HG02870 (cell line): ENCODE measurements at regions not wholly inside any gene's neighbourhood (a gene's known extent, or its start where the extent isn't known, plus 50 kb on each side); places are given as distances from the start of the nearest gene placed in this dataset.

ENCODE experiments used
- ATAC-seq: cut with Tn5 transposase; IDR thresholded peaks from one replicate; pipeline ENCODE4 v1.9.1; 2021; ENCODE audit warnings: mild to moderate bottlenecking, moderate library complexity; ENCODE audit not compliant: unreplicated experiment

DNA sequence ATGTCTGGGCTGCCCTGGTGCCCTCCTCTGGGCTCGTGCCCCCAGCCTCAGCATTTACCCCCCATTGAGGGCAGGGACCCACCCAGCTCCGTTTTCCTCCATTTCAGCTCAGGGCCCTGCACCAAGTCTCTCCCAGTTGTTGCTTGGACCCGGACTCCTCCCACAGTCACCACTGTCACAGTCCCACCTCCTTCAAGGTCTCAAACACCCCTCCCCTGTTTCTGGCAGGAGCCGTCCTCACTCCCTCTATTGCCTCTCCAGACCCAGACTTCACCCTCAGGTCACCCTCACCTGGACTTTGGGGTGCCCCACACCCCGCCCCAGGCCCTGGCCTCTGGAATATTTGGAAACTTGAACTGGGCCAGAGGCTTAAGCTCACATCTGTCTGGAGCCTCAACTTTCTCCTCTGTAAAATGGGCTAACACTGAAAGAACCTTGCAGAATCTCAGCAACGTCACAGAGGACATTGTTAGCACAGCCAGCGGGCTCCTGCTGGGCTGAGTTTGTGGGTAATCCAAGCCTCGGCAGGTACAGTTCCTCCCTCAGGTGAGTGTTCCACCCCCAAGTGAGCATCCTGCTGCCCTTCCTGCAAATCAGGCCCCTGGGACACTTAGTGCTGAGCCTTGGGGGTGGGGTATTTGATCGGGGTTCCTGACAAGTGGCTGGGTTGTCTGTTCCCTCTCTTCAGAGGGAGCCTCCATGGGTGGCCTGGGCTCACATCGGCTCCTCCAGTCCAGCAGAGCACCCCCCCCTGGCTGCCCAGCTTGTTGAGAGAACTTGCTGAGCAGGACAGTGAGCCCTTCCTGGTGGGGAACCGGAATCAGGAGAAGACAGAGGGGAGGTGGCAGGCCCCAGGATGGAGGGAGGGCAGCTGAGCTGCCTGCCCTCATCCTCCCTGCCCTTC lies 130.1 kb downstream of the C9orf50 start:
- no peak for ATAC-seq

DNA sequence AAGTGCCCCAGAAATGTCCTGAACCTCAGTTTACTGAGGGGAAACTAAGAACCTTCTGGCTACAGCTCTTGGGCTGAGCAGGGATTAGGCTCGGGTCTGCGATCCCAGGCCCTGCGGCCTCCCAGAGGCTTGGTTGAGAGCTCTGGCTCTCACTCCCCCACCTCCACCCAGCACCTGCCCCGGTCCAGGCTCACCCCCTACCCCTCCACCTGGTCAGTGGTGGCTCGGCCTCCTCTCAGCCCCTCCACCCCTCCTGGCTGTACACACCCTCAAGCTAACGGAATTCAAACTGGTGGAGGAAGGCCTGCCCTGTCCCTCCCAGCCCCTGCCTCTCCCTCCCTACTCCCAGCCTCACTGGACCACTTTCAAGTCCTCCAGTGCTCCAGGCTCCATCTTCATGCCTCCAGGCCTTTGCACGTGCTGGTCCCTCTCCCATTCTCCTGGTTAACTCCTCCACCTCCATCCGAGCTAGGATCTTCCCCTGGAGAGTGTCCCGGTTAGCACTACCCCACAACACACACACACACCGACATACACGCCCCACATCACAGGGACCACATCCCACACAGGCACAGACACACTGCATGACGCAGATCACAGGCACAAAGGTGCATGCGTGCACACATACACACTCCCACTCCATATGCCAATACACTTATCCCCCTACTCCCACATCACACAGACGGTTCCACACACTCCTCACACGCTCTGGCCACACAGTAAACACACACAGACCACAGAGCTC lies 130.9 kb downstream of the C9orf50 start:
- ATAC-seq, result no peak

DNA sequence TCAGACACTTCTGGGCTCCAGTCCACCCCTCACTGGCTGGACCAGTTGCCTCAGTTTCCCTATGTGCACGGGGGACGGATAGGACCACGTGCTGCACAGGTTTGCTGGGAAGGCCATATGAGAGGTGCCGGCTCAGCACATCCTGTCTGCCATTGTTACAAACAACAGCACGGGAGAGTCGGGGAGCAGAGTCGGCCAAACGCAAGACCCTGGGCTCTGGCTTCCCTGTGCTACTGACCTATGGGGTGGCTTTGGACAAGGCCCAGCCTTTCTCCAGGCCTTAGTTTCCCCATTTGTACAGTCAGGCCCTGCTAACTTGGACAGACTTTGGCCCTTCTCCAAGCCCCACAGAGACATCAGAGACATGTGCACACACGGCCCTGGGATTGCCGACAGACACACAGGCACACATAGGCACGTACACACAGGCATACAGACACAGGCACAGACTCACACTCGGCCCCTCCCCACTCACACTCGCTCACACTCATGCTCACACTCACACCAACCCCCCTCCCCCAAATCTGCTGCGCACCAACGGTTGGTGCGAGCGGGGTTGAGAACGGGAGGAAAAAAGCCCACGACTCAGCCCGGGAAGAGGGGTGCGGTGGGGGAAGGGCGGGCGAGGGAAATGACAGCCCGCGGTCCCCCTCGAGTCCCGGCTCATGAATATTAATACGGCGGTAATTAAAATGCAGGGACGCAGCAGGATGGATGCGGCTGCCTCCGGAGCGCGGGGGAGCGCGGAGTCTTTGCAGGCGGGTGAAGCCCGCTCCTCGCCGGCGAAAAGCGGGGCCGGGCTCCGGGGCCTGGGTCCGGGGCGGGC lies 133.0 kb downstream of the C9orf50 start:
- no peak for ATAC-seq

DNA sequence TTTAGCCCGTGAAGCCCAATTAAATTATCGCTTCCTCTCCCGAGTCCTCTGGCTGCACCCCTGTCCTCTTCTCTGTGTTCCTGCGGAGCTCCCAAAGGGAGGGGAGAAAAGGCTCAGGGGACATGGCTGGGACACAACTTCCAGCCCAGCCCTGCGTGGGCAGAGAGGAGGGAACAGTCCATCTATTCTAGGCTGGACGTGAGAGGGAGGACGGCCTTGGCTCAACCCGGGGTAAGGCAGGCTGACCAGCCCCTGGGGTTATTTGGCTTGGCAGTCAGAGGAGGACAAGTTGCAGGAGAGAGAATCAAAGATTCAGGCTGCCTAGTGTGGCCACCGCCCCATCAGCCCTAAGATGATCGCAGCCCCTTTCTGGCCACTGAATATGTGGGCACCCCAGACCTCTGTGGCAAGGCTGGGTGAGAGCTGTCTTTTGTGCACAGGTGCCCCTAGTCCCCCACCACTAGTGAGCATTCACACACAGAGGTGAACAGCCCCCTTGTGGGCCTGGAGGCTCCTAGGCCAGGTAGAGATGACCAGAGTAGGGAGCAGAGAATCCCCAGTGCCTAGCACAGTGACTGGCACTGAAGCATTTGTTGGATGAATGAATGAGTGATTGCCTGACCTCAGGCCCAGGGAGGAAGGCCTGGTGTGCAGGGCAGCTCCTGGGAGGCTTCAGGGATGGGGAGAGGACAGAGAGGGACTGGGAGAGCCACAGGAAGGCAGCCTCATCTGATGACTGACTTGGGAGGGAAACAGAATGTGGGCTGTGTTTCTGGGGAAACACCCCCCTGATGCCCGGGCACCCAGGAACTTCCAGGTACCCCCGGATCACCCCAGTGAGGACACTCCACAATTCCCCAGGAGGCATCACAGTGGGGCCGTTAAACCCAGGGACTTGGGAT lies 133.9 kb downstream of the C9orf50 start:
- ATAC-seq, result no peak

DNA sequence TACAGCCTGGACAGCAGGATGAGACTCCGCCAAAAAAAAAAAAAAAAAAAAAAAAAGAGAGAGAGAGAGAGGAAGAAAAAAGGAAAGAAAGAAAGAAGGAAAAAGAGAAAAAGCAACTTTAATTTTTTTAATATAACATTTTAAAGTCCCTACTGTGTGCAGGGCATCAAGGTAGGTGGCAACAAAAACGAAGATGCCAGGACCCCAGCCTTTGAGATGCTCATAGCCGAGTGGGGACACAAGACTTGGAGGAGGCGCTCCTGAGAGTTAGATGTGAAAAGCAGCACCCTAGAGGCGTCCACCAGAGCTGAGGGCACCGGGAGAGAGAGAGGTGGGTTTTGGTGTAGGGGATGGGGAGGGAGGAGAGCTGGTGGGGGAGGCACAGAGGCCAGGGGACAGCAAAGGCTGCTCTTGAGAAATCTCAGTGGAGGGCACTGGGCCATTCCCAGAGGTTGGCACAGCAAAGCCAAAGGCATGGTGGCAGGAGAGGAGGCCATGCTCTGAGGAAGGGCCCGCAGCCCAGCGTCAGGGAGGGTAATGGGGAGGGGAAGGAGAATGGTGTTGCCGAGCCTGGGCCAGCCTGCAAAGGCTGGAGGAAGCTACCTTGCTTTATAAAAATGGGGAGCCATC lies 135.6 kb downstream of the C9orf50 start:
- no peak for ATAC-seq

DNA sequence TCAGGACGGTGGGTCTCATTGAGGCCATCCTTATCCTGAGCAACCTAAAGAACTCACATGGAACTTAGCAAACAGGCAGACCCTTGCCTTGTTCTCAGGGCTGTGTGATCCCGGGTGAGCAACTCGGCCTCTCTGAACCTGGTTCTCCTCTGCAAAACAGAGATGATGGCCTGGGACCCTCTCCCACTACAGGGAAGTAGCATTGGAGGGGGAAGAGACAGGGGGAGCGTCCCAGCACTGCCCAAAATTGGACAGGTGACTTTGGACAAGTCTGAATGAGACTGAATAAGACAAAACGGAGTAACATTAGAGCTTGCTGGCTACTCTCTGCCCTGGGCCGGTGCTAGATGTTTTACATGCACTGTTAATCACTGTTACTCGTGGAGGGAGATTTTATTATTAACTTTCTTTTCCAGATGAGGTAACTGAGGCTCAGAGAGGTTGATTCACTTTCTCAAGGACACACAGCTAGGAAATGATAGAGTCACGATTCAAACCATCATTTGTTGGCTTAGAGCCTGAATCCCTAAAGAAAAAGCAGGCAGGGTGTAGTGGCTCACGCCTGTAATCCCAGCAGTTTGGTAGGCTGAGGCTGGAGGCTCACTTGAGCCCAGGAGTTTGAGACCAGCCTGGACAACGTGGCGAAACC lies 136.4 kb downstream of the C9orf50 start:
- no peak for ATAC-seq

DNA sequence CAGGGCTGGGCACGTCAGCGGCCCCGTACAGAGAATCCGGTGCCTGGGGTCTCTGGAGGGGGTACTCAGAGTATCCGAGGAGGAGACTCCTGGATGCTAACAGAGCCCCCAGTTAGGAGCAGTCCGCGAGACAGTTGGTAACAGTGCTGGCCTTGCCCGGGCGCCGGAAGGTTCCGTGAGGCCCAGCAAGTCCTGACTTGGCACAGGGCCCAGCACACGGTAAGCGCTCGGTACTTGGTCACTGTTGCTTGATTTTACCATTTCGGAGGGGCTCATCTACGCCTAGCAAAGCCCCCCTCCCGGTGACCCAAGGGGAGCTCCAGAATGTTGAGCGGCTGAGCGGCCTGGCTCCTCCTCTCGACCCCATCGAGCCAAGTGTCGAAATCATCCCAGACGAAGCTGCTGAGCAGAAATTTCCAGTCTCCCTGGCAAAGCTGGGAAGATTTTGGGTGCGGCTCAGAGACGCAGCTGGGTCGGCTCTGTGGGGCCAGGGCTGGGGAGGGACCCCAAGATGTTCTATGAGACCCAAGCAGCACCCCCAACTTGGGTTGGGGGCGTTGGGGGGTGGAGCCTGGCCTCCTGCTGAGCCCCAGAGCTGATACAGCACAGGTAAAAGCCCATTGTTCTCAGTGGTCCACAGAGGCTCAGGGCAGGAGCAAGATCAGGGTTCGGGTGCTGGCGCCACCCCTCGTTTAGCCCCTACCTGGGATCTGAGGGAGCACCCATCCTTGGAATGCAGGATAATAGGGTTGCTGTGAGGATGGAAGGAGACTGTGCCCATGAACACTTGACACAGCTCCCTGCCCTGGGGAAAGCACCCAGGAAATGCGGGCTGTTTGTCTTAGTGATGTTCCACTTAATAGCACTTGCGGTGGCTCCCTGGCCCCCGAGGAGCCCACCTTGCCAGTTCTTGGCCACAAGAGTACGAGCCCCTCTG lies 137.2 kb downstream of the C9orf50 start:
- no peak for ATAC-seq

DNA sequence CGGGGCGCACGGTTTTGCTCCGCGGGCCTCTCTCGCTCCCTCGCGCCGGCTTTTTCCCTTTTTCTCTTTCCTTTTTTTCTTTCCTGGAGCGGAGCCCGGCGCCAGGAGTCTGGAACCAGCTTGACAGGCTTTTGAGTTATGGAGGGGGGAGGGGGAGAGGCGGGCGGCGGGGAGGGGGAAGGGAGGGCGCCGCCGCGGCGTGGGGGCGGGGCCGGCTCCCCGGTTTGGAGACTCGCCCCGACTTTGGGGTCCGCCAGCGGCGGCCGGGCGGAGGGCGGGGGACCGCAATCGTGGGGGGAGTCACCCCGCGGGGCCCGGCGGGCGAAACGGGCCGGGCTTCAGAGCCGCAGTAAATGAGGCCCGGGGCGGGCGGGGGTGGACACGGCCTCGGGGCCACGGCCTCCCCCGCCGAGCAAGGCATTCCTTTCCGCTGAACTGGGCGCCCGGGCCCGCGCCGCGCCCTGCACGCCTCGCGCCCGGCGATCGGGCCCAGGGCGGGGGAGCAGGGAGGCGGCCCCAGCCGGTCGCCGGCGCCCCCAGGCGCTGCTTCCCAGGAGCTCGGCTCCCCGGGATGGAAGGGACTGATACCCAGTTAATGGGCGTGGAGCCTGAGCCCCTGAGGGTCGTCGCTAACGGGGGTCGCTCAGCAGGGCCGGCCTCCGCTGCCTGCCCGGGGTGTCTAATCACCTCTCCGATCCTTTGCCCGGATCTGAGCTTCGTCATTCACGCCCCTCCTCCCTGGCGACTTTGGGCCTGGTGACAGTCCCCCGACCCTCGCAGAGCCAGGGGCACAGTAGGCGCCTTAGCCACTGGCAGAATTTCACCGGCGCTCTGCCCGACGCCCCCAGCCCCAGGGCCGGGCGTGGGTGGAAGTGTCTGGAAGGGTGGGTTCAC lies 138.1 kb downstream of the C9orf50 start:
- ATAC-seq, result no peak

DNA sequence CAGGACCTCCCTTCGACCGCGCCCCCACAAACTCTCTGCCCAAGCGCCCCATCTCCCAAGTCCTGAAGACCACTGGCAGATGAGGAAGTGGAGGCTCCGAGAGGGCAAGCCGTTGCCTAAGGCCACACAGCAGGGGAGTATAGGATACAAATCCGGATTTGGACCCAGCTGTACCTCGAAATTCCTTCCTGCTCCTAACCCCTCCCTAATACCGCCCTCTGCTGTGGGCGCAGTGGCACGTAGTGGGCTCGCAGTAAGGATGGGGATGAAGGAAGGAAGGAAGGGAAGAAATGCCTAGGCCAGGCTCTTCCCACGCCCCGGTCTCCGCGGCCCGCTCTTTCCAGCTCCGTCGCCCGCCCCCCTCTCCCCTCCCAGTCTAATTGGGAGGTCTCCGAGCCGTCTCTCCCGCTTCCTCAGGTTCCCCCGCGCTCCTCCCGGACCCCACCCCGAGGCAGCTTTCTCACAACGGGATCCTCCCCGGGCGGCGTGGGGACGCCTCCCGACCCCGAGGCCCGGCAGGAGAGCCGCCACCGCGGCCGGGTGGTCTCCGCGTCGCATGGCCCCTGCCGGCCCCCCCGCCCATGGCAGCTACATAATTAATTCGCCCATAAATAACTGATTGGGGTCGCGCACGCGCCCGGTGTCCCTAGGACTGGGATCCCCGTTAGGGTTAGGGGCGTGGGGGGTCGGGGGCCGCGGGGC lies 138.9 kb downstream of the C9orf50 start:
- no peak for ATAC-seq

DNA sequence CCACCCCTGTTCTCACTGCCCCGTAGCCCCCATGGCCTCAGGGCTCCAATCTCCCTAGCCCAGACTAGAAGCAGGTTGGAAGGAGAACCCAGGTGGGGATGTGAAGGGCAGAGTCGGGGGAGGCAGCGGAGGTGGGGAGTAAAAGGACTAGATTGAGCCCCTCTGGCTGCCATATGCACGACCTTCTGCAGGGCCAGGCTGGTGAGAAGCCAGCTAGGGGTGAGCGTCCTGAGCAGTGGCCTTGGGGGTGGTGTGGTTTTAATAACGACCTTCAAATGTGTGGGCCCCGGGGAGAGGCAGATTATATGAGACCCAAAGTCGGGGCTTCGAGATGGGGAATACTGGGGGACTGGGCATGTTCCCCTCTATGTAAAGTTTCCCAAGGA lies 139.5 kb downstream of the C9orf50 start:
- ATAC-seq, result no peak

DNA sequence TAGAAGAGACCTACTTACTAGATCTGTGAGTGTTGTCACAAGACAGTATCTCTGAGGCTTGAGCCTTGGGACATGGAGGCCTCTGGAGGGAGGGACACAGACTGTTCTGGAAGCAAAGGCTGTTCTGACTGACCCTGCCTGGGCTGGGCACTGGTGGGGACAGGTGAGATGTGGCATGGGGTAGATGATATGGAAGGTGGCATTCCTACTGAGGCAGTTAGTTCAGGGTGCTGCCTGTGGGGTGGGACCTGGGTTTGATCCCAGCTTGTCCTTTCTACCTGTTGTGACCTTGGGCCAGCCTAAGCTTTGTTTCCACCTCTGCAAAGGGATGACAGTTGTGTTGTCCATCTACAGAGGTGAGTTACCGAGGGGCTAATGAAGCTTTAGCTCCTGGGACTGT lies 140.2 kb downstream of the C9orf50 start:
- ATAC-seq, result no peak

DNA sequence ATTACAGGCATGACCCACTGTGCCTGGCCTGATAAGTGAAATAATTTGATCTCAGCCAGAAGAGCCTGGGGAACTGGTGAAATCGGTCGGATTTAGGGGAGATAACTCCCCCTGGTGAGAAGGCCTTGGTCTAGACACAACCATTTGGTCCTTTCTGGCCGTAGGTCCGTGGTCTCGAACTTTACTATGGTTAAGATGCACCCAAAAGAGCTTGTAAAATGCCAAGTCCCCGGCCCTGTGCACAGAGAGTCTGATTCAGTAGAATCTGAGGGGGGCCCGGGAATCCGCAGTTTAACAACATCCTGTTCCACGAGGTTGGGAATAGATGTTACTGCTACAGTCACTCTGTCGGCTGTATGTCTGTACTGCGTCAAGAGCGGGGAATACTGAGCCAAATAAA lies 140.7 kb downstream of the C9orf50 start:
- ATAC-seq, result no peak

DNA sequence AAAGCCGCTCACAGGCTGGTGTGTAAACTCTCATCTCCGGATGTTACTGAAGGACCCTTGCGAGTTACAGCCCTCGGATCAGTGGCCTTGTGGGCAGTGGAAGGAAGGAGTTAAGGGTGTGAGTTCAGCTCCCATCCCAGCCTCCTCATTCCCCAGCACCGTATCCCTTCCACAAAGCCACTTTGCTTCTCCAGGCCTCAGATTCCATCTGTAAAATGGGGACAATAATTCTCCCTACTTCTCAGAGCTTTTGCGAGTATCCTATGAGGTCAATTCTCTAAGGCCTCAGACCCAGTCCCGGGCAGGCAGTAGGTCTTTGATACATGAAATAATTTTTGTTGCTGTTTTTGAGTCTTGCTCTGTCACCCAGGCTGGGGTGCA lies 141.3 kb downstream of the C9orf50 start:
- ATAC-seq, result no peak

DNA sequence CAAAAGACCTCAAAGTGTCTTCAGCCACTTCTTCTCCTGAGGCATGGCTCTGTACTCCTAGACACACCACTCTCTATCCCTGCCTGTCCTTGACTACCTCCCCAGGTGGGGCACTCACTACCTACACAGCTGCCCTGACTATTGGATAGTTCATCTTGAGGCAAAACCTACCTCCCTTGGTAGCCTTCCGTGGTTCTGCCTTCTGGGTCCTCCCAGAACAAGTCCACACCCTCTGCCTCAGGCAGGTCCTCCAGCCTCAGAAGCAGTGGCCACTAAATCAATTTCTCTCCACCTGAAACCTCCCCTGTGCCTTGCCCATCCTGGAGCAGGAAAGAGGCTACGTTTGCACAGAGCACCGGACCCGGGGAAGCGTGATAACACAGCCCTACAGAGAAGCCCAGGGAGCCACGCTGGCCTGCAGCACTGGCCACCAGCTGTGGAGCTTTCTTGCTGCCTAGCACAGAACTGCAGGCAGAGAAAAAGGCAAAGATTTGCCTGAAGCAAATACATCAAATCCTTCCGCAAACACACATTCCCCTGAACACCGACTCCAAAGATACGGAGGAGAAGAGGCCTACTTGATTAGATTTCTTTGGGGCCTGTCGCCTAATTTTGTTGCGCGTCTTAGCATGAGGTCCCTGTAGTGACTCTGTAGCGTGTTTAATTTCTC lies 141.8 kb downstream of the C9orf50 start:
- no peak for ATAC-seq

DNA sequence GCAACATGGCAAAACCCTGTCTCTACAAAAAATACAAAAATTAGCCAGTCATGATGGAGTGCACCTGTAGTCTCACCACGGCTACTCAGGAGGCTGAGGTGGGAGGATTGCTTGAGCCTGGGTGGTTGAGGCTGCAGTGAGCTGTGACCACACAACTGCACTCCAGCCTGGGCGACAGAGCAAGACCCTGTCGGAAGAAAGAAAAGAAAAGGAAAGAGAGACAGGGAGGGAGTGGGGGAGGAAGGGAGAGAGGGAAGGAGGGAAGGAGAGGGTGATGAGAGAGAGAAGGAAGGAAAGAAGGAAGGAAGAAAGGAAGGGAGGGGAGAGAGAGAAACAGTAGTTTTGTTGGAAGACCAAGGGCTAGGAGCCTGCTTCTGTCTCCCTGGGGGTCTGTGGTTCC lies 142.4 kb downstream of the C9orf50 start:
- ATAC-seq, result no peak
